Lung (tissue), 11 donors: ENCODE measurements at regions not wholly inside any gene's neighbourhood (a gene's known extent, or its start where the extent isn't known, plus 50 kb on each side); places are given as distances from the start of the nearest gene placed in this dataset.

Source experiments
- ATAC-seq: fragments of 200-7000 bp; cut with Tn5 transposase; one replicate; pipeline ENCODE4 v1.9.1; 2020; ENCODE audit warnings: moderate number of reproducible peaks; ENCODE audit not compliant: insufficient read depth, low FRiP score
- DNase-seq, 3 donors: peaks; one replicate each; pipeline ENCODE4 v3.0.0-alpha.2; 2013 to 2017
- H3K27ac ChIP-seq, 2 donors: one replicate each; pipeline ENCODE4 v1.5.1; 2013; ENCODE audit warnings: mild to moderate bottlenecking in 2 of 2, moderate library complexity in 2 of 2, control low read depth in 1 of 2, inconsistent platforms in 1 of 2, low read depth in 1 of 2, low read length in 1 of 2
- H3K27me3 ChIP-seq, 3 donors: one replicate each; pipeline ENCODE4 v1.5.1; 2013; ENCODE audit warnings: low read length in 2 of 3; ENCODE audit not compliant: control insufficient read depth in 3 of 3, insufficient read depth in 3 of 3
- H3K36me3 ChIP-seq, 4 donors: one replicate each; pipeline ENCODE4 v1.5.1; 2013; ENCODE audit warnings: low read length in 4 of 4, mild to moderate bottlenecking in 1 of 4, moderate library complexity in 1 of 4; ENCODE audit not compliant: control insufficient read depth in 4 of 4, insufficient read depth in 4 of 4
- H3K4me1 ChIP-seq, 5 donors: one replicate each; pipeline ENCODE4 v1.5.1; 2013; ENCODE audit warnings: low read length in 5 of 5, mild to moderate bottlenecking in 2 of 5, moderate library complexity in 1 of 5; ENCODE audit not compliant: control insufficient read depth in 5 of 5, insufficient read depth in 5 of 5
- H3K4me3 ChIP-seq: one replicate; pipeline ENCODE4 v1.5.1; 2013; ENCODE audit warnings: mild to moderate bottlenecking, control low read depth, moderate library complexity
- H3K9ac ChIP-seq, 2 donors: one replicate each; pipeline ENCODE4 v1.5.1; 2013; ENCODE audit warnings: low read length in 2 of 2, control low read depth in 1 of 2; ENCODE audit not compliant: insufficient read depth in 1 of 2
- H3K9me3 ChIP-seq, 4 donors: one replicate each; pipeline ENCODE4 v1.5.1; 2013; ENCODE audit warnings: low read length in 3 of 4, mild to moderate bottlenecking in 1 of 4, moderate library complexity in 1 of 4; ENCODE audit not compliant: control insufficient read depth in 4 of 4, insufficient read depth in 3 of 4
- CTCF ChIP-seq: IDR thresholded peaks from 2 replicates; pipeline ENCODE4 v1.5.1; 2012; ENCODE audit warnings: mild to moderate bottlenecking; ENCODE audit errors: control extremely low read depth, extremely low read depth
- WGBS, 2 donors: extraction: QIAGEN DNeasy Blood & Tissue Kit; methylation state at CpG; one replicate each; pipeline ENCODE4 v1.1.7; 2013; 5-methylcytosine and 5-hydroxymethylcytosine counted together
- donor health status: control.
- donor health status: control.
- donor health status: Bipolar disorder and iron deficiency.
- donor health status: healthy.
- donor health status: DM: yes; HTN: yes; CAD: no.

- Histone ChIP-seq H3K4me1 (peaks cover 6 to 30% (median 16%) of the 10 kb centered on the region in 5 donors), H3K9me3 (no peaks in the 10 kb centered on the region), H3K27me3 (no peaks in the 10 kb centered on the region), H3K9ac (no peak overlapping the region), H3K4me3 (peak overlapping the region; percentile 86), H3K36me3 (no peaks in the 10 kb centered on the region), H3K27ac (peak overlapping the region; percentile 94 to 95)
- TF ChIP-seq CTCF = no peak
- ATAC-seq (no peak), DNase-seq (peak; percentile 37 to 55 (median 42))
- WGBS, 2 donors = 0 to 1% methylated on average over 36 to 37 of the region's 37 CpGs
Observed at GRCh38 chr2:134120406-134120732, 133.5 kb upstream of the MGAT5 start.

GRCh38 chr2:134120733-134121630 lies 132.9 kb upstream of the MGAT5 start:
- 0 to 1% methylated on average over 67 to 84 of the region's 84 CpGs for WGBS, 2 donors
- Histone ChIP-seq H3K4me1 (peaks cover 7 to 36% (median 16%) of the 10 kb centered on the region in 5 donors), H3K4me3 (peak overlapping the region; percentile 86)

GRCh38 chr2:134122610-134123009 lies 131.3 kb upstream of the MGAT5 start:
- Histone ChIP-seq H3K4me1 (peaks cover 9 to 47% (median 16%) of the 10 kb centered on the region in 5 donors), H3K9ac (no peak overlapping the region), H3K36me3 (no peaks in the 10 kb centered on the region), H3K4me3 (no peak overlapping the region), H3K27me3 (no peaks in the 10 kb centered on the region), H3K9me3 (no peaks in the 10 kb centered on the region), H3K27ac (no peak overlapping the region)
- 77 to 82% methylated on average over 3 of the region's 3 CpGs for WGBS, 2 donors
- no peak for ATAC-seq
- no peak for TF ChIP-seq CTCF
- no peak for DNase-seq

More at GRCh38 chr2:134120733-134121630, 132.9 kb upstream of the MGAT5 start:
- Histone ChIP-seq H3K9ac (peak overlapping the region; percentile 46 to 57), H3K27ac (peak overlapping the region; percentile 94 to 95), H3K27me3 (no peaks in the 10 kb centered on the region), H3K36me3 (no peaks in the 10 kb centered on the region), H3K9me3 (no peaks in the 10 kb centered on the region)
- peak; percentile 72 to 80 (median 76) for DNase-seq
- peak; percentile 75 for ATAC-seq
- no peak for TF ChIP-seq CTCF
